IPS-NIHi7 (cell line): ENCODE measurements at regions not wholly inside any gene's neighbourhood (a gene's known extent, or its start where the extent isn't known, plus 50 kb on each side); places are given as distances from the start of the nearest gene placed in this dataset.
"Not testable (repeated sequence)": the region's sequence is repeated elsewhere in the genome, so short reads cannot be mapped to it uniquely, and the experiment has no call there.

Source experiments
- DNase-seq: peaks from one replicate; pipeline ENCODE4 v3.0.0; 2012; ENCODE audit warnings: mixed read lengths; ENCODE audit errors: extremely low spot score

DNA sequence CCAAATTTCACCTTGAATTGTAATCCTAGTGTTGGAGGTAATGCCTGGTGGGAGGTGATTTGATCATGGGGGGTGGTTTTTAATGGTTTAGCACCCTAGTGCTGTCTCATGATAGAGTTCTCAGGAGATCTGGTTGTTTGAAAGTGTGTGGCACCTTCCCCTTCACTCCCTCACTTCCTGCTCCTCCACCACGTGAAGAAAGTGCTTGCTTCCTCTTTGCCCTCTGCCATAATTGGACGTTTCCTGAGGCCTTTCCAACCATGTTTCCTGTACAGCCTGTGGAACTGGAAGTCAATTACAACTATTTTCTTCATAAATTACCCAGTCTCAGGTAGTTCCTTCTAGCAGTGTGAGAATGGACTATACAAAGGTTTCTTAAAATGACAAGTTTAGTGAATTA, 251.8 kb upstream of the NETO1 start:
- DNase-seq: no peak

- no peak for DNase-seq
These were observed 250.5 kb upstream of the NETO1 start for GRCh38 chr18:73118121-73118816.

DNA sequence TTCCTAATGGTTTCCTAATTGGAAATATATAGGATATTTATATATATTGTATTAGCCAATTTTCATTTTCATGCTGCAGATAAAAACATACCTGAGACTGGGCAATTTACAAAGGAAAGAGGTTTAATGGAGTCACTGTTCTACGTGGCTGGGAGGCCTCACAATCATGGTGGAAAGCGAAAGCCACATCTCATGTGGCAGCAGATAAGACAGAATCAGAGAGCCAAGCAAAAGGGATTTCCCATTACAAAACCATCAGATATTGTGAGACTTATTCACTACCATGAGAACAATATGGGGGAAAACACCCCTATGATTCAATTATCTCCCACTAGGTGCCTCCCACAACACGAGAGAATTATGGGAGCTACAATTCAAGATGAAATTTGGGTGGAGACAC, 242.5 kb upstream of the NETO1 start:
- no peak for DNase-seq

- DNase-seq: no peak
These were observed 234.2 kb upstream of the NETO1 start for GRCh38 chr18:73101977-73102376.

DNA sequence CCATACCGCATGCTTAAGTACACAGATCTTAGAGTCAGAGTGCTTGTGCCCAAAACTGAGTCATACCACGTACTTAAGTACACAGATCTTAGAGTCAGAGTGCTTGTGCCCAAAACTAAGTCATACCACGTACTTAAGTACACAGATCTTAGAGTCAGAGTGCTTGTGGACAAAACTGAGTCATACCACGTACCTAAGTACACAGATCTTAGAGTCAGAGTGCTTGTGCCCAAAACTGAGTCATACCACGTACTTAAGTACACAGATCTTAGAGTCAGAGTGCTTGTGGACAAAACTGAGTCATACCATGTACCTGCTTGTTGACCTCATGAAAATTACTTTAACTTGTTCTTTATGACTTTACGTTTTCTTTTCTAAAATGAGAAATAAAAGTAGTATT, 233.7 kb upstream of the NETO1 start:
- DNase-seq: not testable (repeated sequence)

GRCh38 chr18:73099759-73100158, 232.0 kb upstream of the NETO1 start:
- no peak for DNase-seq

- no peak for DNase-seq
These were observed 226.0 kb upstream of the NETO1 start for GRCh38 chr18:73093687-73094250.

- no peak for DNase-seq
These were observed 220.7 kb upstream of the NETO1 start for GRCh38 chr18:73088445-73088844.

DNA sequence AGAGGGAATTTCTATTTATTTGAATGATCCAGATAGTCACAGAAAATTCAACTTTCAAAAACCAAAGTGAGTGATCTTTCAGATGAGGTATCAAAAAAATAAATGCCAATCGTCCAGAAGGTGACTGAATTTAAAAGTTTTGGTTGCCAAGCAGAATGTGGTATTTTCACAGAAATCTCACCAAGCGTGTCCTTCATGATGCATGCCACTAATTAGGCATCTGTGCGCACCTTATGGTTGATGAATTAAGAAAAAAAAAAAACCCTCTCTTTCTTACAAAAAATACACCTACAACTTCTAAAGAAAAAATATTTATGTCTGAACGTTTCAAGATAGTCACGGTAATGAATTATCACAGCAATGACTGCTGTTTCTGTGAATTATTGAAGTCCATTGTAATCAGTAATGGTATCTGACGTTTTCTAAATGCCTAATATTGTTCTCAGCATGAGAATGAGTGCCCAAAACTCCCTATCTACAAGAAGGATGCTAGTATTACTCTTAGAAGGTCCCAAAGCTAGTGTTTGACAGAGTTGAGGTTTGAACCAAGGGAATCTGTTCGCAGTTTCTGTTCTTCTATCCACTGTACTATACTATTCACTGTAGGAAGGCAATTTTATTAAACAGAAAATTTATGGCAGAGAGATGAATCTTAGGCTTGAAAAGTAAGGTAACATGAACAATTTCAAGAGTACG, 219.6 kb upstream of the NETO1 start:
- DNase-seq: no peak

GRCh38 chr18:73079920-73080319, 212.1 kb upstream of the NETO1 start:
- DNase-seq: no peak

DNA sequence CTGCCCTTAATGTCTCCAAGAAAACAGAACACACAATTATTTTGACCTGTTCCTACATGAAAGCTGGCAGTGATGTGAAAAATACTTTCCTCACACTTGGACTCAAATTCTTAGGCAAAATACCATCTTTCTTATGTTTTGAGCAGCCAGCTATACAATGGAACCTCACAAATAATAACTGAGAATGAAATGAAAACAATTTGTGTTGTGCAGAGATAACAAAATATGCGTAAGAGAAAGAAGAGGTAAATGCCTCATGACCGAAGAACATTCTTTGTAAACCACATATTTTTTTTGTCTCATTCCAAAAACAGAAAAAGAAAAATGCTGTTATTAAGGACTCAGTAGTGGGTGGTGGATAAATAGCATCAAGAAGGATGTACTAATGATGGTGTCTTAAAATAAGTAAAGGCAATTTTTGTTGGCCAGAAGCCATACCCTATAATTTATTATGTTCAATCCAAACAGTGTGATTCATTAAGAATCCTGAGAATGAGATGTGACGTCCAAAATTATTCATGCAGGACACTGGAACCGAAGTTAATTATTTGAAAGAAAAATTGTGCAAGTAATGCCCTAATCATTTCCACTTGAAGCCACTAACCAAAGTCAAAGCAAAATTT, 193.0 kb upstream of the NETO1 start:
- no peak for DNase-seq

- DNase-seq: no peak
These were observed 191.5 kb upstream of the NETO1 start for GRCh38 chr18:73059280-73059679.

DNA sequence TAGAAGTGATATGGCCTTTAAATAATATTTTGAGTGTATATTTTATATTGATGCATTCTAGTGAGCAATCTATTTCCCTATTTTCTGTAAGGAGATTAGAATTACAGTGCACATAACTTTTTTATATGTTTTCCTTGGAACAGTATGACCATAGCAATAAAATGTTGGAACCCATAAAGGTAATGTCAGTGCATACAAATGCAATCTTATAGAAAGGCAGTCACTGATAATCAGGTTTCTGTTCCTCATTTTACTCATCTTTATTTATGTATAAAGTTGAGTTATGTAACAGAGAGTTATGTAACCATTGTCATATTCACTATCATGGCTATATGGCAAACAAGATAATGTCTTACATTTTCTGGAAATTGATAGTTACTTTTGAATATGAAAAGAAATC, 179.9 kb upstream of the NETO1 start:
- DNase-seq: no peak

GRCh38 chr18:73045037-73045436, 177.2 kb upstream of the NETO1 start:
- no peak for DNase-seq

DNA sequence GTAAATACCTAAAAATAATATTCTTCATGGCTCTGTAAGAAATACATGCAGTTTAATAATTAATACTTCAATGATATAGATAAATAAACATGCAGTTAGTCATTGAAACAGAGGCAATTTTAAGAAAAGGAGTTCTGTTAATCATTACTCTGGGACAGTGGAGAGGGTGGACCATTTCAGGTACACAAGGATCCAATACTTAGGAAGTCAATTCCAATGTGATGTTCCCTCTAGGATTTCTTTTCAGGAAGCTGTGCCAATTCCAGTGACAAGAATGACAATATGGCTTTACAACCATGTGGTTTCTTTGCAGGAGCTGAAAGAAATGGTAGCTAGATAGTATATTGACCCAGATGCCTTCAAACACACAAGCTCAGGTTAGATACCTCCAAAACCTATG, 175.8 kb upstream of the NETO1 start:
- no peak for DNase-seq

GRCh38 chr18:73043211-73043610, 175.4 kb upstream of the NETO1 start:
- DNase-seq: no peak

DNA sequence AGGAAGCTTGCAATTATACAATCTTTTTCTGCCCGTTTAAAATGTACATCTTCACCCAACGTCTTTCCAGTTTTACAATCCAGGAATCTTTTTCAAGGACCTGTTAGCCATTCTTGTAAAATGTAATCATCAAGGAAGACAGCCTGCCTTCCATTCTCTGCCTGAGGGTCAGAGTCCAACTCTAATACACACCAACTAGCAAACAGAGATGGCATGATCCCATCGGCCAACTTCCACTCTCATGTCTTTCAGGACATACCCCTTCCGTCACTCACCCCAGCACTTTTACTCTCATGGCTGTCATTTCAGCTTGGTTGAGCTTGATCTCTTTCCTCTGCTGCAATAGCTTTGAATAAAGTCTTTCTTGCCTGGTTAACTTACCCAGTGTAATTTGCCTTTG, 172.5 kb upstream of the NETO1 start:
- no peak for DNase-seq

- DNase-seq: no peak
These were observed 170.5 kb upstream of the NETO1 start for GRCh38 chr18:73038336-73038735.

- DNase-seq: no peak
These were observed 156.2 kb upstream of the NETO1 start for GRCh38 chr18:73023975-73024374.

DNA sequence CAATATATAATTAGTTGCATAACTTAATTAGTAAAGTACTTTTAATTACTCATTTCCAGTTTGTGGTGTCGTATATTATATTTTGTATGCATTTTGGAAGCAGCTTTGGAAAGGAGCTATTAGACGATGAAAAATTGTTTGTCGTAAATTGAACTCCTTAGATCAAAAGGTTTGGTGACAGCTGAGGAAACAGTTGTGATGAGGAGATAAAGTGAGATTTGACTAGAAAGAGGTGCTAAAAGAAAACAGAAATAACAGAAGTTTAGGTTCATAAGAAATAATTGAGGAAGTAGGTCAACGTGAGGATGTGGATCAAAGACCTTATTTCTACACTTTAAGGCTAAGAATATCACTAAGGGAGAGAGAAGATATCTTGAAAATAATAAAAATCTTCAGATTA, 141.9 kb upstream of the NETO1 start:
- DNase-seq: no peak

DNA sequence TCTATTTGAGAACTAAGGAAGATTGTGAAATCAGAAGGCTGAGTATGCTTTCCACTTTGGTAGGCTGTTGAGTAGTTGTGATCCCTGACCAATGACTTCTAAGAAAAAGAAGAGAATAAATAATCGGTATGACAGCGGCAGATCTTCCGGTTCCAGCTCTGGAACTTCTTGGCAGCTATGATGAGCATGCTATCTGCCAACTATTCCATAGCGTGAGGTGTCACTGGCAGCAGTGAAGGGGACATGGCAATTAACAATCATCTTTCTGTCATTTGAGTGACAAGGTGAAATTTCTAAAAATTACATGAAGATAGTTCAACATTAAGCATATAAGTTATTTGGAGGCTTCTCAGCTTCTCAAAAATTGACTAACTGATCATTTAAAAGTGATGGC, 140.1 kb upstream of the NETO1 start:
- DNase-seq: no peak

- DNase-seq: no peak
These were observed 139.6 kb upstream of the NETO1 start for GRCh38 chr18:73007195-73007914.
